ENCODE measurements at regions not wholly inside any gene's neighbourhood (a gene's known extent, or its start where the extent isn't known, plus 50 kb on each side); places are given as distances from the start of the nearest gene placed in this dataset.

- H3K27me3 ChIP-seq (ENCODE audit: control insufficient read depth, insufficient read depth, low read length) = peaks cover 3% of the 10 kb centered on the region; the same call in 1 of the 2 replicates
- no peaks in the 10 kb centered on the region for H3K4me1 ChIP-seq (ENCODE audit: control insufficient read depth, insufficient read depth, low read length)
- CTCF ChIA-PET = no interaction called here
- no peak for ATAC-seq
- no peaks in the 10 kb centered on the region for H3K36me3 ChIP-seq (ENCODE audit: control insufficient read depth, insufficient read depth, low read length)
- H3K27ac ChIP-seq (ENCODE audit: low read length) = no peak overlapping the region
- TF ChIP-seq SIN3A (IDR thresholded peaks at IDR 0.05; ENCODE audit: borderline replicate concordance, insufficient read depth, low read depth, low read length) = no peak
- TF ChIP-seq TCF7L2 (IDR thresholded peaks at IDR 0.05; ENCODE audit: low read depth, low read length) = no peak
- TF ChIP-seq, protein P1, sequence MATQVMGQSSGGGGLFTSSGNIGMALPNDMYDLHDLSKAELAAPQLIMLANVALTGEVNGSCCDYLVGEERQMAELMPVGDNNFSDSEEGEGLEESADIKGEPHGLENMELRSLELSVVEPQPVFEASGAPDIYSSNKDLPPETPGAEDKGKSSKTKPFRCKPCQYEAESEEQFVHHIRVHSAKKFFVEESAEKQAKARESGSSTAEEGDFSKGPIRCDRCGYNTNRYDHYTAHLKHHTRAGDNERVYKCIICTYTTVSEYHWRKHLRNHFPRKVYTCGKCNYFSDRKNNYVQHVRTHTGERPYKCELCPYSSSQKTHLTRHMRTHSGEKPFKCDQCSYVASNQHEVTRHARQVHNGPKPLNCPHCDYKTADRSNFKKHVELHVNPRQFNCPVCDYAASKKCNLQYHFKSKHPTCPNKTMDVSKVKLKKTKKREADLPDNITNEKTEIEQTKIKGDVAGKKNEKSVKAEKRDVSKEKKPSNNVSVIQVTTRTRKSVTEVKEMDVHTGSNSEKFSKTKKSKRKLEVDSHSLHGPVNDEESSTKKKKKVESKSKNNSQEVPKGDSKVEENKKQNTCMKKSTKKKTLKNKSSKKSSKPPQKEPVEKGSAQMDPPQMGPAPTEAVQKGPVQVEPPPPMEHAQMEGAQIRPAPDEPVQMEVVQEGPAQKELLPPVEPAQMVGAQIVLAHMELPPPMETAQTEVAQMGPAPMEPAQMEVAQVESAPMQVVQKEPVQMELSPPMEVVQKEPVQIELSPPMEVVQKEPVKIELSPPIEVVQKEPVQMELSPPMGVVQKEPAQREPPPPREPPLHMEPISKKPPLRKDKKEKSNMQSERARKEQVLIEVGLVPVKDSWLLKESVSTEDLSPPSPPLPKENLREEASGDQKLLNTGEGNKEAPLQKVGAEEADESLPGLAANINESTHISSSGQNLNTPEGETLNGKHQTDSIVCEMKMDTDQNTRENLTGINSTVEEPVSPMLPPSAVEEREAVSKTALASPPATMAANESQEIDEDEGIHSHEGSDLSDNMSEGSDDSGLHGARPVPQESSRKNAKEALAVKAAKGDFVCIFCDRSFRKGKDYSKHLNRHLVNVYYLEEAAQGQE (IDR thresholded peaks at IDR 0.05; ENCODE audit: insufficient read depth in 1 of 2, low read depth in 2 of 2, low read length in 1 of 2) = no peak
- TF ChIP-seq, protein P2, sequence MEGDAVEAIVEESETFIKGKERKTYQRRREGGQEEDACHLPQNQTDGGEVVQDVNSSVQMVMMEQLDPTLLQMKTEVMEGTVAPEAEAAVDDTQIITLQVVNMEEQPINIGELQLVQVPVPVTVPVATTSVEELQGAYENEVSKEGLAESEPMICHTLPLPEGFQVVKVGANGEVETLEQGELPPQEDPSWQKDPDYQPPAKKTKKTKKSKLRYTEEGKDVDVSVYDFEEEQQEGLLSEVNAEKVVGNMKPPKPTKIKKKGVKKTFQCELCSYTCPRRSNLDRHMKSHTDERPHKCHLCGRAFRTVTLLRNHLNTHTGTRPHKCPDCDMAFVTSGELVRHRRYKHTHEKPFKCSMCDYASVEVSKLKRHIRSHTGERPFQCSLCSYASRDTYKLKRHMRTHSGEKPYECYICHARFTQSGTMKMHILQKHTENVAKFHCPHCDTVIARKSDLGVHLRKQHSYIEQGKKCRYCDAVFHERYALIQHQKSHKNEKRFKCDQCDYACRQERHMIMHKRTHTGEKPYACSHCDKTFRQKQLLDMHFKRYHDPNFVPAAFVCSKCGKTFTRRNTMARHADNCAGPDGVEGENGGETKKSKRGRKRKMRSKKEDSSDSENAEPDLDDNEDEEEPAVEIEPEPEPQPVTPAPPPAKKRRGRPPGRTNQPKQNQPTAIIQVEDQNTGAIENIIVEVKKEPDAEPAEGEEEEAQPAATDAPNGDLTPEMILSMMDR (IDR thresholded peaks at IDR 0.05) = no peak
- TF ChIP-seq POLR2AphosphoS5 (IDR thresholded peaks at IDR 0.05; ENCODE audit: low read depth, low read length) = no peak
- POLR2A ChIA-PET = no interaction called here
- intact Hi-C loops (cut with micrococcal nuclease; ENCODE audit: unreplicated experiment) = no loop called here
- no peaks in the 10 kb centered on the region for H3K9me3 ChIP-seq (ENCODE audit: control insufficient read depth, insufficient read depth, low read depth, low read length)
- BruUV-seq (replicated peaks) = no TSS peak
- in situ Hi-C loops (cut with HindIII; ENCODE audit: low pct_unique_long_range_greater_than_20kb, low sequenced_read_pairs) = no loop called here
- H3K4me3 ChIP-seq (ENCODE audit: low read depth in 2 of 2, low read length in 2 of 2) = no peak overlapping the region
- no peak for DNase-seq (ENCODE audit: low read depth, low spot score)
Measured at GRCh38 chr1:4027008-4027407, 126.9 kb upstream of the C1orf174 start.

DNA sequence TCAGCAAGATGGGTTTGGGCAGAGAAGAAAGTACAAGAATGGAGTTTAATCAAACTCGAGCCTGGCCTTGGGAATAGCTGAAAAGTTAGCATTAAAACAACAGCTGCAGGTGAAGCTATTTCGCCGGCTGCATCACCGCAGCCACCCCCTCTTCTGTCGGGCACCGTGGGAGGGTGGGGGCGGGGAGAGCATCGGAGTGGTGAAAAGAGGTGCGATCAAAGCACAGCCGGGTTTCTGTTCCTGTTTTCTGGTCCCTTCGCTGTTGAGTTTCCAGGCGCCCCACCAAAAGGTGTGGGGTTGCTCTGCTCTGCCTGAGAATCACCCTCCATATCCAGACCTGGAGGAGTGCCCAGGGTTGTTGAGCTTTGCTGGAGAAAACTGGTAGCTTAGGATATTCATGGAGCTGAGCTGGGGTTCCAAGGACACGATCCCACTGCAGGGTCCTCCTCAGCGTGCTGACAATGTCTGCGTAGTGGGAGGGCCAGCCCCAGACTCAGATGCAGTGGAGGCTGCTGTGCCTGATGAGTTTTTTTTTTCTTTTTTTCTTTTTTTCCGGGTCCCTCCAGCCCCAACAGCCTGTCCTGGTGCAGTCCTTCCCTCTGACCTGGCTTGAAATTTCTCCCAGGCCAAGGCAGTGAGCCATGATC, 127.5 kb upstream of the C1orf174 start:
- no peak for DNase-seq (ENCODE audit: low read depth, low spot score)
- no peak overlapping the region for H3K27ac ChIP-seq (ENCODE audit: low read length)
- H3K27me3 ChIP-seq (ENCODE audit: control insufficient read depth, insufficient read depth, low read length) = peaks cover 3% of the 10 kb centered on the region; the same call in 1 of the 2 replicates
- H3K36me3 ChIP-seq (ENCODE audit: control insufficient read depth, insufficient read depth, low read length) = no peaks in the 10 kb centered on the region
- in situ Hi-C loops (cut with HindIII; ENCODE audit: low pct_unique_long_range_greater_than_20kb, low sequenced_read_pairs) = no loop called here
- TF ChIP-seq, protein P1 (IDR thresholded peaks at IDR 0.05; ENCODE audit: insufficient read depth in 1 of 2, low read depth in 2 of 2, low read length in 1 of 2) = no peak
- TF ChIP-seq, protein P2 (IDR thresholded peaks at IDR 0.05) = no peak
- TF ChIP-seq TCF7L2 (IDR thresholded peaks at IDR 0.05; ENCODE audit: low read depth, low read length) (no peak), POLR2AphosphoS5 (IDR thresholded peaks at IDR 0.05; ENCODE audit: low read depth, low read length) (no peak), SIN3A (IDR thresholded peaks at IDR 0.05; ENCODE audit: borderline replicate concordance, insufficient read depth, low read depth, low read length) (no peak)
- POLR2A ChIA-PET = no interaction called here
- H3K4me1 ChIP-seq (ENCODE audit: control insufficient read depth, insufficient read depth, low read length) = no peaks in the 10 kb centered on the region
- no peak for ATAC-seq
- BruUV-seq (replicated peaks) = no TSS peak
- intact Hi-C loops (cut with micrococcal nuclease; ENCODE audit: unreplicated experiment) = no loop called here
- H3K4me3 ChIP-seq (ENCODE audit: low read depth in 2 of 2, low read length in 2 of 2) = no peak overlapping the region
- CTCF ChIA-PET = no interaction called here
- no peaks in the 10 kb centered on the region for H3K9me3 ChIP-seq (ENCODE audit: control insufficient read depth, insufficient read depth, low read depth, low read length)

All from Panc1 (cell line).